GM19035 (cell line): ENCODE measurements at regions not wholly inside any gene's neighbourhood (a gene's known extent, or its start where the extent isn't known, plus 50 kb on each side); places are given as distances from the start of the nearest gene placed in this dataset.
"Not testable (repeated sequence)": the region's sequence is repeated elsewhere in the genome, so short reads cannot be mapped to it uniquely, and the experiment has no call there.

Source experiments
- ATAC-seq: cut with Tn5 transposase; IDR thresholded peaks from one replicate; pipeline ENCODE4 v1.9.1; 2021; ENCODE audit not compliant: unreplicated experiment

- ATAC-seq = no peak
Measured at GRCh38 chr1:102535829-102536505, 539.2 kb upstream of the OLFM3 start.

GRCh38 chr1:102531036-102531435 lies 534.3 kb upstream of the OLFM3 start:
- ATAC-seq = no peak

- no peak for ATAC-seq
Measured at GRCh38 chr1:102529446-102529845, 532.7 kb upstream of the OLFM3 start.

- ATAC-seq = no peak
Measured at GRCh38 chr1:102500758-102501157, 504.0 kb upstream of the OLFM3 start.

GRCh38 chr1:102498929-102499328 lies 502.2 kb upstream of the OLFM3 start:
- ATAC-seq = no peak

- ATAC-seq = not testable (repeated sequence)
Measured at GRCh38 chr1:102497810-102498209, 501.1 kb upstream of the OLFM3 start.

GRCh38 chr1:102472520-102472919 lies 475.8 kb upstream of the OLFM3 start:
- no peak for ATAC-seq

- ATAC-seq = no peak
Measured at GRCh38 chr1:102470767-102471166, 474.0 kb upstream of the OLFM3 start.

- ATAC-seq = no peak
Measured at GRCh38 chr1:102466487-102466886, 469.8 kb upstream of the OLFM3 start.

GRCh38 chr1:102463328-102463727 lies 466.6 kb upstream of the OLFM3 start:
- no peak for ATAC-seq

GRCh38 chr1:102442317-102442716 lies 445.6 kb upstream of the OLFM3 start:
- ATAC-seq = not testable (repeated sequence)

- ATAC-seq = no peak
Measured at GRCh38 chr1:102435483-102435882, 438.8 kb upstream of the OLFM3 start.

- peak; percentile 61 for ATAC-seq
Measured at GRCh38 chr1:102434421-102434820, 437.7 kb upstream of the OLFM3 start.

GRCh38 chr1:102431253-102431652 lies 434.5 kb upstream of the OLFM3 start:
- ATAC-seq = no peak

- no peak for ATAC-seq
Measured at GRCh38 chr1:102420034-102420433, 423.3 kb upstream of the OLFM3 start.
